LoVo (cell line): ENCODE measurements at regions not wholly inside any gene's neighbourhood (a gene's known extent, or its start where the extent isn't known, plus 50 kb on each side); places are given as distances from the start of the nearest gene placed in this dataset.

Experiments
- DNase-seq: peaks from one replicate; pipeline ENCODE4 v3.0.0-alpha.2; 2016; ENCODE audit warnings: low spot score

DNA sequence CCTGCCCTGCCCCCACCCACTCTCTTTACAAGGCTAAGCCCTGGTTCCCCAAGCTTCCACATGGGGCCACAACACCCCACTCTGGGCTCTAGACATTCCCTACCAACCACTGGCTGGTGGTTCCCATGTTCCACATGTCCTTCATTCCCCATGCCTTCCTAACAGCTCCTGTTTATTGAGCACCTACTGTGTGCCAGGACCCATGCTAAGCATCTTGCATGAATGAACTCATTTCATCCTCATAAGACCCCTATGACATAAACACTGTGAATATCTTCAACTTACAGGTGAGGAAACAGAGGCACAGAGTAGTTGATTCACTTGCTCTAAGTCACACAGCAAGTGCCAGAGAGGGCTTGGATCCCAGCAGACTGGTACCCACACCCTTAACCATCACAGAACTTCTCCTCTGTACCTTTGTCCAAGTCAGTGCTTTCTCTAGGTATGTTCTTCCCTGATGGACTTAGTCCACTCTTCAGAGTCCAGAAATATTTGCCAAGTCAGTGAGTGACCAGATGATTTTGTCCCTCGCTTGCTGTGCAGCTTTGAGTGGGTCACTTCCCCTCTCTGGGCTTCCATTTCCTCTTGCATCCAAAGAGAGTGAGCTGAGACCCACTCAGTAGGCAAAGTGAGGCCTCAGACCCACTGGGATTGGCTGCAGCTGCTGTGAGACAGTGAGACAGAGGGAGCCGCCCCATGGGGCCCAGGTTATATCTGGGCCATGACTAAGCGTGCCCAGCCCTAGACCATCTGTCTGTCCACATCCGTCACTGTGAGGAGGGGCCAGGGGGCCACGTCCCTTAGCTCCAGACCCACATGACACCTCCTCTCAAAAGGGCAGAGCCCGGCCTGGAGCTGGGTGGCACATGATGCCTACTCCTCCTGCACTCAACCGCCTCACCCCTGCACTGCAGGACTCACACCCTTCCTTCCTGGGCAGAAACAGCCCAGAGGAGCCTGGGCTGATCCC is 132.4 kb downstream of the MN1 start:
- peak; percentile 29 for DNase-seq

DNA sequence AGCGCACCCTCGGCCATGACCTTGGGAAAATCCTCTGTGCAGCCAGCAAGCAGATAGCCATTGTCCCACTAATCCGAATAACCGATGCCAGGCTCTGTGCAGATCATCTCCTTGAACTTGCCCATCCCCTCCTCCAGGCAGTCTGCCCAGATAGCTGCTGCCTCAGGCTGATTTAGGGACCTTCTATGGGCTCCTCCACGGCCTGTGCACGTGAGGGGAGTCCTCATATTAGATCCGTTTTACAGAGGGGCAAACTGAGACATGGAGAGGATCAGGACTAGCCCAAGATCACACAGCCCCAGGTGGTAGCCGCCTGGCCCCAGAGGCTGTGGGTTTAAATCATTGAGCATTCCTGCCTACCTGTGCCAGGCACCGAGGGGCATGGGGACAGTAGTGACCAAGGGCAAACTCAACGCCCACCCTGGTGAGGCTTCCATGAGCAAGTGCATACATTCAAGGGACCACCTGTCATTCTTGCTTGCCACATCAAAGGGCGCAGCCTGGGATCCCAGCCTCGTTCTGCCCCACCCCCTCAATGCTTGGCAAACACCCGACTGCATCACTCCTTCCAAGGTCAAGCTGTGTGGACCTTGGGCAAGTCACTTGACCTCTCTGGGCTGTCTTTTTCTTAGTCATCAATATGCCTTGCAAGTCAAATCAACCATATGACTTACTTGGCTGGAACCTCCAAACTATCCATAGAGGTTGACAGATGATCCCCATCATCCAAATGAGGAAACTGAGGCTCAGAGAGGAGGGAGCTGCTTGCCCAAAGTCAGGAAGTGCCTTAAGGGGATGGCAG is 131.6 kb downstream of the MN1 start:
- no peak for DNase-seq

GRCh38 chr22:27670701-27671412 is 130.7 kb downstream of the MN1 start:
- peak; percentile 9 for DNase-seq

- DNase-seq, result no peak
Measured at GRCh38 chr22:27671413-27671935, 130.1 kb downstream of the MN1 start.

GRCh38 chr22:27672721-27673418 is 128.7 kb downstream of the MN1 start:
- DNase-seq, result no peak

GRCh38 chr22:27673839-27674238 is 127.7 kb downstream of the MN1 start:
- DNase-seq, result no peak

- no peak for DNase-seq
Measured at GRCh38 chr22:27674261-27674923, 127.2 kb downstream of the MN1 start.

DNA sequence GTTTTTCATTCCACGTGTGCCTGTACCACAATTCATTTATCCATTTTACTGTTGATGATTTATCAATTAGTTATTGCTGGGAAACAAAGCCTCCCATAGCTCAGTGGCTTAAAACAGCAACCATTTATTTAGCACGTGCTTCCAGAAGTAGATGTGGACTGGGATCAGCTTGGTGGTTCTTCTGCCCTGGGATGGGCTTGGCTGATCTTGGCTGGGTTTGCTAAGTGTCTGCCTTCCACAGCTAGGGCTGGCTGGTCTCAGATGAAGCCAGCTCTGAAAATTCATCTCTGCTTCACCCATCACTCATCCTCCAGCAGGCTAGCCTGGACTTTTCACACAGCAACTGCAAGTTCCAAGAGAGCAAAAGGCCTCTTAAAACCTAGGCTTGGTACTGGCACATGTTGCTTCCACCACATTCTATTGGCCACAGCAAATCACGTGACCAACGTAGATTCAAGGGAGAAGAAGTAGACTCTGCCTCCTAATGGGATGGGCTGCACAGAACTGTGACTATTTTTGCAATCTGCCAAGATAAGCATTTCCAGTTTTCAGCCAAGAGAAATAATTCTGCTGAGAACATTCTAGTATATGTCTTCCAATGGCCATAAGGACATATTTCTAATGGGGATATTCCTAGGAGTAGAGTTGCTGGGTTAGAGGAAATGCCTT is 124.9 kb downstream of the MN1 start:
- no peak for DNase-seq

DNA sequence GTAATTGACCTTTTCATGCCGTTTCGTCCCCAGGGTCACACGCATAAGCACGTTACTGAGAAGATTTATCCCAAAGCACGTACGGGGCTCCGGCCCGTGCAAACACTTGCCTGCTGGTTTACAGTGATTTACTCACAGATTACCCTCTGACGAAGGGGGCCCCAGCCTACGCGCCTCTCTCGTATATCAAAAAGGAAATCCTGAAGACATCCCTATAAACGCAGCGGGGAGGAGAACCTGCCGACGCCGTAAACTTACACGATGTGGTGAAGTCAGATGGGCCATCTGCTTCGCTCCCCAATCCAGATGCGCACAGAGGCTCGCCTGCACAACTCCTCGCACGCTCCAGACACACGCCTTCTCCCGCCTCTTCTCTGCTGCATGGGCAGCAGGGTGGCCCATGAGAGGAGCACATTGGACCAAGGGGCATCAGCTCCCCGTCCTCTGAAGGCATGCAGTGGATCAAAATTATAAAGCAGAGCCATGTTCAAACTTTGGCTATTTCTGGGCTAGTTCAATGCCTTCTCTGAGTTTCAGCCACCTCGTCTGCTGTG is 123.6 kb downstream of the MN1 start:
- no peak for DNase-seq

DNA sequence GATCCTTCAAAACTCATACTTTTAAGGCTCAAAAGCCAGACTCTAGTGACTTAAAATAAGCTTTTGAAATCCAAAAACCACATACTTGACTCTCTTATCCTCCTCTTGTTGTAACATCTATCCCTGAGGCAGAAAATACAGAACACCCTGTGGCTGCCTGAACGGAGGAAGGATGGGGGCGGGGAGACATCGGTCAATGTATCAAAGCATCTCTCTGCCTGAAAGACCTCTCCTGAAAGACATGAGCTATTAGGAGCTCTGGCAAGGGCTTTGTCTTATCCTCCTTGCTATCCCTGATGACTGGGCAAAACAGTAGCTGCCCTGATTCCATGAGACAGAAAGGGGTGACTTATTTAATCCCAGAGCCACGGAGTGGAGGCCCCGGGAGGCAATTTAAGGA is 122.4 kb downstream of the MN1 start:
- DNase-seq, result no peak

DNA sequence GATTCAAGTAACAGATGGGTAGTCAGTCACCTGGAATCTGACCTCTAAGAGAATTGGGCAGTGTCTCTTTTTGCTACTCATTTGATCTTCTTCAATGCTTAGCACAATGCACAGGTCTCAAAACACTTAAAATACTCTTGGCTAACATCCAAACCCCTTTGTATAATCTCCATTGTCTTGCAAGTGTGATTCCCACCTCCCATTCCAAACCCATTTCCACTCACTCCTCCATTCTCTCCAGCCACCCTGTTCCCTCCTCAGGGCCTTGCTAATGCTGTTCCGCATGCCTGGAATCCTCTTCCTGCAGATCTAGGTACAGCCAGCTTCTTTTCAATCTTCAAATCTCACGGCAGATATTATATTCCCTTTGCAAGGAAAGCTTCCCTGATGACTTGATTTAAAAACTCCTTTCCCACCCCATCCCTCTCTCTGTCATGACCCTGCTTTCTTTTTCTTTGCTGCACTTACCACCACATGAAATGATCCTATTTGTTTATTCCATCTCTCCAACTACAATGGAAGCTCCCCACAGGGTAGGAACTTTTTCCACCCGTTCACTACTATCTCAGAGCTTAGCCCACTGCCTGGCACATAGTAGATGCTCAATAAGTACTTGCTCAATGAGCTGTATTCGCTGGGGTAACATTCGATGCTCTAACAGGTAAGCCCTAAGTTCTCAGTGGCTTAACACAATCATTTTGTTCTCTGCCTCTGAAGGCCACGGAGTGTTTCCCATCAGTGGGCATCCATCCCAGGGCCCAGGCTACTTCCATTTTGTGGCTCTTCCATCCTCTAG is 121.7 kb downstream of the MN1 start:
- no peak for DNase-seq

DNA sequence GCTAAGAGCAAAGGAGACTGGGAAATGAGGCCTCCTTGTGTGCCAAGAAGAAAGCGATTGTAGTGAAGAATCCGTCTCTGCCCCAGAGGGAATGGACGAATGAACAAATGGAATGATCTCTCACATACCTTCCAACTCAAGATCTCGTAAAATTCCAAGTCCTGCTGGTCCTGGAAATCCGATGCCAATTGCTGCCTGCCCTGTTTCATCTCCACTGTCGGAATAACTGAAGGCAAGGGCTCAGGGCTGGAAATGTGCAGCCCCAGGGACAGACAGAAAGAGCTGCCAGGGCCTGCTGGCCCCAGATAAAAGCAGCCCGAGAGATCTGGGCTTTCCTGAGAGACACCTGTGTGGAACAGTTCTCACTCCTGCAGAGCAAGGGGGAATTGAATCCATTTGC is 120.9 kb downstream of the MN1 start:
- DNase-seq, result no peak

DNA sequence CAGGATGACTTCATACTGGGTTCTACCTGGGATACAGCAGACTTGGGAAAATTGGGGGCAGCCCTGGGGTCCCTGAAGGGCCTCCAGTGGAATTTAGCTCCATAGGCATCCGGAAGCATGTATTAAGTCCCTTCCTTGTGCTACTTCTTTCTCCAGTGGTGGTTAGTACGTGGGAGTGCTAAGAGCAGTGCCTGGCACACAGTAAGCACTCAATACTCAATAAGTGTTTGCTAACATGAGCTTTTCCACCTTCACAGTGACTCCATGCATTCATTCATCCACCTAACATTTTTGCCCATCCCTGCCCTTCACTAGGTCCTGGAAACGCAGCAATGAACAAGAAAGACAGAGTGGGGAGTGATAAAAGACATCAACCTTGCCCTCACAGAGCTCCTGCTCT is 120.5 kb downstream of the MN1 start:
- no peak for DNase-seq

DNA sequence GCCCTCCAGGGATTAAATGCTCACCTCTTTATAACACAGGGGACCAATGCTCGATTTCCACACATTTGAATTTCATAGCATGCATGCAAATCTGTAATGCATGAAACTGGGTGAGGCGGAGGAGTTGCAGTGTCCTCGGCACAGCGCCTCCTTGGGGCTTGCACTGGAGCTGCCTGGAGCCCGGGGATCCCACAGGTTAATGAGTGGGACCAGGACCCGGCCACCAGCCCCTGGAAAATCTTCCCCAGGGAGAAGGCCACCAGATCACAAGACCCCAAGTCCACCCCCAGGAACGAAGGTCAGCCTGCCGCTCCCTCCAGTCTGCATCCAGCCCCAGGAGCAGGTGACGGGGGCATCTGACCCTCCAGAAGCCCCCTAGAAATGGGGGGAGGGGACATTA is 119.1 kb downstream of the MN1 start:
- DNase-seq, result no peak

DNA sequence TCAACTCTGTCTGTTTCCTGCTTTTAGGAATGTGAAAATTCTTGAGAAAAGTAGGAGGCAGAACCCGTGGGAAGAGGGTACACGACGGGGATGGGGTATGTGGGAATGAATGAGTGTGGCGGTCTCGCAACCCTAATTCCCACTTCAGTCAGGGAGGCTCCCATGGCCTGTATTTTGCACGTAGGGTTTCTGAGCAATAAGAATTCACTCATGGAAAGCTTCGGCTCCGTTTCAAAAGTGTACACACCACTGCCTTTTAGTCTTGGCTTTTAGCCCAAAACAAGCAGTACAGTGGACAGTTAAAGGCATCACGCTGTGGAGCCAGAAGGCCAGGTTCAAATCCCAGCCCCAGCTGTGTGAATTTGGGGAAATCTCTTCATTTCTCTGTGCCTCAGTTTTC is 116.7 kb downstream of the MN1 start:
- DNase-seq, result no peak

- no peak for DNase-seq
Measured at GRCh38 chr22:27685515-27685914, 116.0 kb downstream of the MN1 start.

DNA sequence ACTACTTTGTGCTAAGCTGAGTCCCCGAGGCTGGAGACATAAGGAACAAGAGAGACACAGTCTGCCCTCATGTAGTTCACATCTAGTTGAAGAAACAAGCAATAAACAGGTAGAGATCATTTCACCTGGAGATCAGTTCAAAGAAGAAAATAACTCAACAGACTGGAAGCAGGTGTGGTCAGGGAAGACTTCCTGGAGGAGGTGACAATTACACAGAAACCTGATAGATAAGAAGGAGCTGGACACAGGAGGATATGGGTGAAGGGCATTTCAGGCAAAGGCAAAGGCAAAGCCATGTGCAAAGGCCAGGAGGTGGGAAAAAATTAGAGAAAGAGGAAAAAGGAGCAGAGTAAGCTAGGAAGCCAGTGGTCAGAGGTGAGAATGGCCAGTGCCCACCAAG is 115.6 kb downstream of the MN1 start:
- no peak for DNase-seq

DNA sequence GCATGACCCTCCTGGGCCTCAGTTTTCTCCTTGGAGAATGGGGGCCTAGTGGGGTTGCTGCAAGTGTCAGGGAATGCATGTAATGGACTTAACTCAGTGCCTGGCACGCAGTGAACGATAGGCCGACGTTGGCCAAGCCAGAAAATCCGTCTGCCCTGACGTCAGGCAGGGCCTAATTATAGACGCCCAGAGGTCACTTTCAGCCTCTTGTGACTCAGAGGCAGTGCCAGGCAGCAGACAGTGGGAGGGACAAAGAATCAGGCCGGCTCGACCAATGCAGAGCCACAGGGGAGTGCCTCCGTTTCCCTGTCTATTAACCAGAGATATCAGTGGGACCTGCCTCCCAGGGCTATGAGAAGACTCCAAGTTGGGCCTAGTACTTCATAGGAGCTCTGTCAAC is 115.0 kb downstream of the MN1 start:
- no peak for DNase-seq

GRCh38 chr22:27687984-27688545 is 113.5 kb downstream of the MN1 start:
- no peak for DNase-seq
